HEK293 (cell line): ENCODE measurements at regions not wholly inside any gene's neighbourhood (a gene's known extent, or its start where the extent isn't known, plus 50 kb on each side); places are given as distances from the start of the nearest gene placed in this dataset.

Source experiments
- HOXD13 ChIP-seq: sonication (generic); formaldehyde crosslinking; IDR thresholded peaks from 2 replicates; pipeline ENCODE4 v1.8.0; 2022; ENCODE audit warnings: missing genetic modification reagents, borderline replicate concordance
- ZBTB1 ChIP-seq: fragments of 450-650 bp; formaldehyde crosslinking; IDR thresholded peaks from 2 replicates; pipeline ENCODE4 v1.5.1; 2016; ENCODE audit warnings: missing biosample characterization, missing genetic modification characterization
- ZNF266 ChIP-seq: fragments of 450-650 bp; formaldehyde crosslinking; IDR thresholded peaks from 2 replicates; pipeline ENCODE4 v1.5.1; 2016; ENCODE audit warnings: missing biosample characterization, missing genetic modification characterization, low read depth
- ZNF274 ChIP-seq, 2 experiments: fragments of 200-500 bp in 1 of 2; fragments of 450-650 bp in 1 of 2; sonication (Bioruptor generic) in 1 of 2; formaldehyde crosslinking in 1 of 2; IDR thresholded peaks; 2 replicates each; pipeline versions ENCODE4 v1.5.1 to v1.6.1; 2014 to 2016; ENCODE audit warnings: borderline replicate concordance in 1 of 2, inconsistent platforms in 1 of 2, low read length in 1 of 2, missing biosample characterization in 1 of 2, missing genetic modification characterization in 1 of 2
- ZNF335 ChIP-seq: fragments of 450-650 bp; formaldehyde crosslinking; conservative IDR thresholded peaks from 2 replicates; pipeline ENCODE4 v1.5.1; 2016; ENCODE audit warnings: missing biosample characterization, missing genetic modification characterization
- ZNF423 ChIP-seq: fragments of 450-650 bp; formaldehyde crosslinking; IDR thresholded peaks from 2 replicates; pipeline ENCODE4 v1.5.1; 2016; ENCODE audit warnings: missing biosample characterization, missing genetic modification characterization
- TF ChIP-seq, protein P1 (sequence below): fragments of 450-650 bp; formaldehyde crosslinking; IDR thresholded peaks from 2 replicates; pipeline ENCODE4 v1.5.1; 2016; ENCODE audit warnings: missing biosample characterization, missing genetic modification characterization
- TF ChIP-seq, protein P2 (sequence below): fragments of 450-650 bp; formaldehyde crosslinking; IDR thresholded peaks from 2 replicates; pipeline ENCODE4 v1.5.1; 2016; ENCODE audit warnings: missing biosample characterization, missing genetic modification characterization
- TF ChIP-seq, protein P3 (sequence below): fragments of 450-650 bp; formaldehyde crosslinking; IDR thresholded peaks from 2 replicates; pipeline ENCODE4 v1.5.1; 2016; ENCODE audit warnings: missing biosample characterization, missing genetic modification characterization, borderline replicate concordance
- TF ChIP-seq, protein P4 (sequence below): fragments of 450-650 bp; formaldehyde crosslinking; IDR thresholded peaks from 2 replicates; pipeline ENCODE4 v1.5.1; 2017; ENCODE audit warnings: missing biosample characterization, missing genetic modification characterization

DNA sequence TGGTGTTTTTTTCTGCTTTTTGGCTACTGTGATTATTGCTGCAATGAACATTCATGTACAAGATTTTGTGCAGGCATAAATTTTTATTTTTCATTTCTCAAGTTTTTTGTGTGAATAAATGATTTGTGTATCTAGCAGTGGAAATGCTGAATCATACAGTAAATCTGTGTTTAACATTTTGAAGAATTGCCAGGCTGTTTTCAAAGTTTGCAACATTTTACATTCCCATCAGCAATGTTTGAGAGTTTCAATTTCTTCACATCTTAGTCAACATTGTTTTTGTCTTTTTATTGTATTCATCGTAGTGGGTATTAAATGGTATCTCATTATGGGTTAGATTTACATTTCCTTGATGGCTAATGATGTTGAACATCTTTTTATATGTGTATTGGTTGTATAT is 98.8 kb upstream of the RBMS1 start:
- TF ChIP-seq ZBTB1 (tag by site-specific recombination) (no peak), ZNF266 (no peak), ZNF423 (tag by site-specific recombination) (no peak), ZNF335 (tag by site-specific recombination) (no peak), ZNF274 (IDR thresholded peaks at IDR 0.05; ENCODE audit: low read length) (no peak), ZNF274 (tag by site-specific recombination; IDR thresholded peaks at IDR 0.05; ENCODE audit: borderline replicate concordance) (no peak), HOXD13 (CRISPR knock-in tag) (no peak)
- TF ChIP-seq, protein P1, sequence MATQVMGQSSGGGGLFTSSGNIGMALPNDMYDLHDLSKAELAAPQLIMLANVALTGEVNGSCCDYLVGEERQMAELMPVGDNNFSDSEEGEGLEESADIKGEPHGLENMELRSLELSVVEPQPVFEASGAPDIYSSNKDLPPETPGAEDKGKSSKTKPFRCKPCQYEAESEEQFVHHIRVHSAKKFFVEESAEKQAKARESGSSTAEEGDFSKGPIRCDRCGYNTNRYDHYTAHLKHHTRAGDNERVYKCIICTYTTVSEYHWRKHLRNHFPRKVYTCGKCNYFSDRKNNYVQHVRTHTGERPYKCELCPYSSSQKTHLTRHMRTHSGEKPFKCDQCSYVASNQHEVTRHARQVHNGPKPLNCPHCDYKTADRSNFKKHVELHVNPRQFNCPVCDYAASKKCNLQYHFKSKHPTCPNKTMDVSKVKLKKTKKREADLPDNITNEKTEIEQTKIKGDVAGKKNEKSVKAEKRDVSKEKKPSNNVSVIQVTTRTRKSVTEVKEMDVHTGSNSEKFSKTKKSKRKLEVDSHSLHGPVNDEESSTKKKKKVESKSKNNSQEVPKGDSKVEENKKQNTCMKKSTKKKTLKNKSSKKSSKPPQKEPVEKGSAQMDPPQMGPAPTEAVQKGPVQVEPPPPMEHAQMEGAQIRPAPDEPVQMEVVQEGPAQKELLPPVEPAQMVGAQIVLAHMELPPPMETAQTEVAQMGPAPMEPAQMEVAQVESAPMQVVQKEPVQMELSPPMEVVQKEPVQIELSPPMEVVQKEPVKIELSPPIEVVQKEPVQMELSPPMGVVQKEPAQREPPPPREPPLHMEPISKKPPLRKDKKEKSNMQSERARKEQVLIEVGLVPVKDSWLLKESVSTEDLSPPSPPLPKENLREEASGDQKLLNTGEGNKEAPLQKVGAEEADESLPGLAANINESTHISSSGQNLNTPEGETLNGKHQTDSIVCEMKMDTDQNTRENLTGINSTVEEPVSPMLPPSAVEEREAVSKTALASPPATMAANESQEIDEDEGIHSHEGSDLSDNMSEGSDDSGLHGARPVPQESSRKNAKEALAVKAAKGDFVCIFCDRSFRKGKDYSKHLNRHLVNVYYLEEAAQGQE (tag by site-specific recombination): no peak
- TF ChIP-seq, protein P2, sequence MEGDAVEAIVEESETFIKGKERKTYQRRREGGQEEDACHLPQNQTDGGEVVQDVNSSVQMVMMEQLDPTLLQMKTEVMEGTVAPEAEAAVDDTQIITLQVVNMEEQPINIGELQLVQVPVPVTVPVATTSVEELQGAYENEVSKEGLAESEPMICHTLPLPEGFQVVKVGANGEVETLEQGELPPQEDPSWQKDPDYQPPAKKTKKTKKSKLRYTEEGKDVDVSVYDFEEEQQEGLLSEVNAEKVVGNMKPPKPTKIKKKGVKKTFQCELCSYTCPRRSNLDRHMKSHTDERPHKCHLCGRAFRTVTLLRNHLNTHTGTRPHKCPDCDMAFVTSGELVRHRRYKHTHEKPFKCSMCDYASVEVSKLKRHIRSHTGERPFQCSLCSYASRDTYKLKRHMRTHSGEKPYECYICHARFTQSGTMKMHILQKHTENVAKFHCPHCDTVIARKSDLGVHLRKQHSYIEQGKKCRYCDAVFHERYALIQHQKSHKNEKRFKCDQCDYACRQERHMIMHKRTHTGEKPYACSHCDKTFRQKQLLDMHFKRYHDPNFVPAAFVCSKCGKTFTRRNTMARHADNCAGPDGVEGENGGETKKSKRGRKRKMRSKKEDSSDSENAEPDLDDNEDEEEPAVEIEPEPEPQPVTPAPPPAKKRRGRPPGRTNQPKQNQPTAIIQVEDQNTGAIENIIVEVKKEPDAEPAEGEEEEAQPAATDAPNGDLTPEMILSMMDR (tag by site-specific recombination): no peak
- TF ChIP-seq, protein P3, sequence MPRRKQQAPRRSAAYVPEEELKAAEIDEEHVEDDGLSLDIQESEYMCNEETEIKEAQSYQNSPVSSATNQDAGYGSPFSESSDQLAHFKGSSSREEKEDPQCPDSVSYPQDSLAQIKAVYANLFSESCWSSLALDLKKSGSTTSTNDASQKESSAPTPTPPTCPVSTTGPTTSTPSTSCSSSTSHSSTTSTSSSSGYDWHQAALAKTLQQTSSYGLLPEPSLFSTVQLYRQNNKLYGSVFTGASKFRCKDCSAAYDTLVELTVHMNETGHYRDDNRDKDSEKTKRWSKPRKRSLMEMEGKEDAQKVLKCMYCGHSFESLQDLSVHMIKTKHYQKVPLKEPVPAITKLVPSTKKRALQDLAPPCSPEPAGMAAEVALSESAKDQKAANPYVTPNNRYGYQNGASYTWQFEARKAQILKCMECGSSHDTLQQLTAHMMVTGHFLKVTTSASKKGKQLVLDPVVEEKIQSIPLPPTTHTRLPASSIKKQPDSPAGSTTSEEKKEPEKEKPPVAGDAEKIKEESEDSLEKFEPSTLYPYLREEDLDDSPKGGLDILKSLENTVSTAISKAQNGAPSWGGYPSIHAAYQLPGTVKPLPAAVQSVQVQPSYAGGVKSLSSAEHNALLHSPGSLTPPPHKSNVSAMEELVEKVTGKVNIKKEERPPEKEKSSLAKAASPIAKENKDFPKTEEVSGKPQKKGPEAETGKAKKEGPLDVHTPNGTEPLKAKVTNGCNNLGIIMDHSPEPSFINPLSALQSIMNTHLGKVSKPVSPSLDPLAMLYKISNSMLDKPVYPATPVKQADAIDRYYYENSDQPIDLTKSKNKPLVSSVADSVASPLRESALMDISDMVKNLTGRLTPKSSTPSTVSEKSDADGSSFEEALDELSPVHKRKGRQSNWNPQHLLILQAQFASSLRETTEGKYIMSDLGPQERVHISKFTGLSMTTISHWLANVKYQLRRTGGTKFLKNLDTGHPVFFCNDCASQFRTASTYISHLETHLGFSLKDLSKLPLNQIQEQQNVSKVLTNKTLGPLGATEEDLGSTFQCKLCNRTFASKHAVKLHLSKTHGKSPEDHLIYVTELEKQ (tag by site-specific recombination): no peak
- TF ChIP-seq, protein P4, sequence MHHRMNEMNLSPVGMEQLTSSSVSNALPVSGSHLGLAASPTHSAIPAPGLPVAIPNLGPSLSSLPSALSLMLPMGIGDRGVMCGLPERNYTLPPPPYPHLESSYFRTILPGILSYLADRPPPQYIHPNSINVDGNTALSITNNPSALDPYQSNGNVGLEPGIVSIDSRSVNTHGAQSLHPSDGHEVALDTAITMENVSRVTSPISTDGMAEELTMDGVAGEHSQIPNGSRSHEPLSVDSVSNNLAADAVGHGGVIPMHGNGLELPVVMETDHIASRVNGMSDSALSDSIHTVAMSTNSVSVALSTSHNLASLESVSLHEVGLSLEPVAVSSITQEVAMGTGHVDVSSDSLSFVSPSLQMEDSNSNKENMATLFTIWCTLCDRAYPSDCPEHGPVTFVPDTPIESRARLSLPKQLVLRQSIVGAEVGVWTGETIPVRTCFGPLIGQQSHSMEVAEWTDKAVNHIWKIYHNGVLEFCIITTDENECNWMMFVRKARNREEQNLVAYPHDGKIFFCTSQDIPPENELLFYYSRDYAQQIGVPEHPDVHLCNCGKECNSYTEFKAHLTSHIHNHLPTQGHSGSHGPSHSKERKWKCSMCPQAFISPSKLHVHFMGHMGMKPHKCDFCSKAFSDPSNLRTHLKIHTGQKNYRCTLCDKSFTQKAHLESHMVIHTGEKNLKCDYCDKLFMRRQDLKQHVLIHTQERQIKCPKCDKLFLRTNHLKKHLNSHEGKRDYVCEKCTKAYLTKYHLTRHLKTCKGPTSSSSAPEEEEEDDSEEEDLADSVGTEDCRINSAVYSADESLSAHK (tag by site-specific recombination): no peak
